ENCODE measurements at regions not wholly inside any gene's neighbourhood (a gene's known extent, or its start where the extent isn't known, plus 50 kb on each side); places are given as distances from the start of the nearest gene placed in this dataset.
"Not testable (repeated sequence)": the region's sequence is repeated elsewhere in the genome, so short reads cannot be mapped to it uniquely, and the experiment has no call there.

DNA sequence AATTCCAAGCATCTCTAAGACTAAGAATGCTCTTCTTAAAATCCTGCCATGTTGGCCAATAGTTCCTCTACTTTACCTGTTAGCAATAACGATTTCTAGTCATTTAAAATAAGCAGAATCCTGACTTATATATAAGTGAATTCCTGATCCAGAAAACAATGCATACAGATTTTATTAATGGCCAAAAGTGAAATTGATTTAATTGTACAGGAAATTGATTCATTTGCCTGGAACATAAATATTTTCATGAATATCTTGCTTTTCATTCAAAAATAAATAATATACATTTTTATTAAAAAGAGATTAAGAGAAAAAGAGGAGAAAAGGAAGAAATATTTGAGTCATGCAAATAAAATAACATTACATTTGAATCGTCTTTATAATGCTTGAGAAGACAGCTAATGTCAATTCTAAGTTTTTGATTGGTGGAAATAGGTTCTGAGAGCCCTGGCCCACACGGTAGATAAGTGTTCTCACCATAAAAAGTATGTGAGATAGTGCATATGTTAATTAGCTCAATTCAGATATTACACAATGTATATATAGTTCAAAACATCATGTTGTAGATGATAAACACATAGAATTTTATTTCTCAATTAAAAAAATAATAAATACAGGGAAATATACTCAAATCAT is 323.2 kb upstream of the MIR17HG start:
- ATAC-seq (no peak), DNase-seq (no peak)

DNA sequence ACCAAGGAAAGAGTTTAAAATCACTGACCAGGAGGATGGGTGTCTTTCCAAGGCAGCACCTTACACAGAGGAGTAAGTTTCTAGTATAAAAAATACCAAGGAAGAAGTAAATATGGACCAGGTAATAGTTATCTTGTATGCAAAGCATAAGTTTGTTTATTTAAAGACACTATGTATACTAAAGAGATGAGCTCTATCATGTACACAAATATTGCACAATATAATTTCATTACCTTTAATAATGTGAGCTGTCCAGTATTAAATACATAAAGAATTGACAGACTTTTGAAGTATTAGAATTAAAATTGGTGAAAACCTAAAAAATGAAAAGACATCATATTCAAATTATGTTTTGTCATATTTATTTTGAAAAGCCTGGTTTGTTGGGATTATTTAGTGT is 322.0 kb upstream of the MIR17HG start:
- no peak for DNase-seq
- no peak for ATAC-seq

DNA sequence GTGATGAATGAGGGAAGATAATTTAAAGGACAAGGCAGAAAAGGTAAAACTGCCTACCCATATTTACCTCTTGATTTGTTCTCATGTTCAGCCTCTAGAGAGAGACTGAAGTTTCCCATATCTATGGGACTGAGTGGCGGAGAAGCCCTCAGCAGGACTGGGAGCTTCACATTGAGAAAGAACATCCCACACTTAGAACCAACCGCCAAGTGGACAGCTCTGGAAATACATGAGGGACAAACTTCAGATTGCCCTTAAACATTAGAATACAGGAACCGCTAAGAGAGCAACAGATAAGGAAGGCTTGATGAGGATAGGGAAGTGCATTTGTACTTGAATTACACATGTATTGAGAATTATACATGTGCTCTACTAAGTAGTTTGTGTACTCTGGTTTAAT is 316.0 kb upstream of the MIR17HG start:
- no peak for ATAC-seq

DNA sequence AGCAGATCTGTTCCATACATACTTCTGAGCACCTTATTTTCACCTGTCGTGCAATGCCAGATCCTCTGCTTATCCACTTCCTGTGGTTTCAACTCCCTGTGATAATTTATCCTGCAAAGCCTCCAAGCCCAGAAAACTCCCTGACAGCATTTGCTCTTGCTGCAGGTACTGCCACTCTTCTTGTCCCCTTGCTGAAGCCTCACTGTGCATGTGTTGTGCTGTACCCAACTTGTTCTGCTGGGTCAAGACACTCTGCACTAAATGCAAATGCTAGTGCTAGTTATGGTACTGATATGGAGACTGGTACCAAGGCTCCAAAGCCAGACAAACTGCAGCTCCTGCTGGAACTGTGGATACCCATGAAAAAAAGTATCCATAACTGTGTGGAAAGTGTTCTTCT is 315.4 kb upstream of the MIR17HG start:
- ATAC-seq (no peak), DNase-seq (no peak)

More for the DNA sequence above, 316.0 kb upstream of the MIR17HG start:
- DNase-seq, result no peak

DNA sequence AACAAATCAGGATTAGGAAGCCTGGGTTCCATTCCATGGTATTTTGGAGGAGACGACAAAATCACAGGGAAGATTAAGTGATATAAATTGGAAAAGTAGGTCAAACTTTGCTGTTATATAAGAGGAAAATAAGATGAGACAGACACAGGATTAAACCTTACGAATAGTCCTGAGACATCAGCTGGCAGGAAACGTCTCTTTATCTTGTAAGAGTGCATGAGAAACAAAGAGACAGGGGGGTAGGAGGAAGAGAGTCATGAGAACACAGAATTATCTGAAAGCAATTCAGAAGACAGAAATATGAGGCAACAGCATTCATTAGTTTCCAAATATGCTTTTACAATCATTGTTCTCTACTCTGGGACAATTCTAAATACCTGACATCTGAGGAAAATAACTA is 310.6 kb upstream of the MIR17HG start:
- ATAC-seq (no peak), DNase-seq (no peak)

DNA sequence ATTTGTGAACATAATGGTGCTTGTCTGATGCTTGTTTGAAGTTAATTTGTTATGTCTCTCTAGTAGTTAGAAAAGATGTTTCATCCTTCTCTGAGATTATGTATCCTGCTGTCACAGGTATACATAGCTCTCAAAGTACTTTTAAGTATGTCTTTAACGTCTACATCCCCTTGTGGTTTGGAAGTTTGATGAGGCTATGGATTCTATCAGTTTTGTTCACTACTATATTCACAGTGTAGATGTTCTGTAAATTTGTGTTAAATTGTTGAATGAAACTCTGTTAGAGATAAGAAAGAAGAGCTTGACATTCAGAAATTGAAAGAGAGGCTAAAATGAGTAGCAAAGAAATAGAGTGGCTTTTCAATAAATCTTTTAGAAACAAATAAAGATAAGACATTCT is 304.6 kb upstream of the MIR17HG start:
- ATAC-seq (no peak), DNase-seq (no peak)

DNA sequence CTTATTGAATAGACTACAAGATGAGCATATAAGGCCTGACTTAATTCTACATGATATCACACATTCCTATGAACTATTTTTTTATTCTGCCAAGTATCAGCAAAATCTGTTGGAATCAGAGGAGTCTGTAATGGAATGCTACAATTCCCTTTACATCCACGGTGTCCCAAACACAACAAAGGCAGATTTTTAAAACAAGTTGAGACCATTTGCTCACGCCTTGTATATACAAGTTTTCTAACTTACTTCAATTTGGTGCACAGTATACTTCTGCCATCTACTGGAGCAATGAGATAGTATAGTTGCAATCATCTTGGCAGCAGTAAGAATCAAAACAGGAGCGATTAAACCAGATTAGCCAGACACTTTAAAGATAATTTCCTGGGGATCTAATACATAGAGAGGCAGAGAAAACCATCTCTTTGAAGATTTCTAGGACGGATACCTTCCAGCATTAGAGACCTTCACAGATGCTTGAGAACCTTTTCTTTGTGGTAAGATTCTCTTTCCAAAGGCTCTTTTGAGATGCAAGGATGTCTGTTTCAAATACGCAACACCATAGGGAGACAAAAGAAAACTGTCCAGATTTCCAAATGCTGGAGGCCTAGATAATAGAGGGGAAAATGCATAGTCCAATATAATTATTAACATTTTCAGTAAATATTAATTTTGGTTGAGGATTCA is 302.0 kb upstream of the MIR17HG start:
- DNase-seq (no peak), ATAC-seq (no peak)

DNA sequence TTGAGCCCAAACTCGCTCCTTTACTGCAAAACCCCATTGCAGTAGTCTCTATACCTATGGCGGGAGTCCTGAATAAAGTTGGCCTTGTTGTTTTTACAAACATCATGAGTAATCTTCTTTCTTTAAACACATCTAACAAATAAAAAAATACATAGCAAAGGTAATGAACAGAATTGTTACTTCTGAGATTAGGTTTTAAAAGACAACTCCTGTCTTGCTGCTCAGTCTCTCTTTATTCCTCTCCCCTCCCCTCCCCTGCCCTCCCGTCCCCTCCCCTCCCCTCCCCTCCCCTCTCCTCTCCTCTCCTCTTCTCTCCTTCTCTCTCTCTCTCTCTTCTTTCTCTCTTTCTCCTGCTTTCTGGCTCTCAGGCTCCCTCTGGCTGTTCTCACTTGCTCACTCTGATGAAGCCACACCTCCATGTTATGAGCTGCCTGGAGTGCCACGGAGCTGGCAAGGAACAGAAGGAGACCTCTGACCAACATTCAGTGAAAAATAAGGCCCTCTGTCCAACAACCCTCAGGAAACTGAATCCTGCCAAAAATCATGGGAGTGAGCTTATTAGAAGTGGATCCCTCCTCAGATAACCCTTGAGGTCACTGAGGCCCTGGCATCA is 300.7 kb upstream of the MIR17HG start:
- DNase-seq (no peak), ATAC-seq (no peak)

DNA sequence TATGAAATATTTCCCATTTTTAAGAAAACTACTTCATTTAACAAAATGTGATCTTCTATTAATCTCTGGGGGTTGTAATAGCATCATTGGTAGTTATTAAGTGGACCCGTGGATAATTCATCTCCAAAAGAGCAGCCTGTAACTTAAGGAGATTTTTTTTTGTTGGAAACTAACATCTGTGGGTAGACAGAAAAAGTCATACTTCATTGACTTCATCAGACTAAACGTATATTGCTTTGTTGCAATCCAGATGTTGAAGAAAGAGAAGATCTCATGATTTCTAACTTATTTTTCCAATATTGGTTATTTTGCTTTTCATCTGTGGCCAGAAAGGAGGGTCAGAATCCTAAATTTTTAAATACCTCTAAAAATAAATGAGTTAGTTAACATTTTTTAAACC is 296.5 kb upstream of the MIR17HG start:
- ATAC-seq, result no peak
- DNase-seq, result no peak

DNA sequence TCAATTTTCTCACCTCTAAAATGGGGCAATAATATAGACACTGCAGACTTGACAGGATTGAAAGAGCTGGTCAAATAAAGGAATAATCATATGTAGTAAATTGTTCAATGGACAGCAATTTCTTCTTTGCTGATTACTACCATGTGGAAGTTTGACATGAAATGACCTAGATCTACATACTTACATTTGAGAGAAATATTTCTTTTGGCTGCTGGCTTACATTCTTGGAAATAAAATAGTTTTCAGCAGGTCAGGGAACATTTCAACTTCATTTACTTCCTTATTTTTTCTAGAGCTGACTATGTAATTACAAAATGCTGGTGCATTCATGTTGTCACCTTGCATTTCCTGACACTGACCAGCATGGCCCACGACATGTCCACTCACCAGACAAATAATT is 294.6 kb upstream of the MIR17HG start:
- no peak for DNase-seq
- ATAC-seq, result no peak

DNA sequence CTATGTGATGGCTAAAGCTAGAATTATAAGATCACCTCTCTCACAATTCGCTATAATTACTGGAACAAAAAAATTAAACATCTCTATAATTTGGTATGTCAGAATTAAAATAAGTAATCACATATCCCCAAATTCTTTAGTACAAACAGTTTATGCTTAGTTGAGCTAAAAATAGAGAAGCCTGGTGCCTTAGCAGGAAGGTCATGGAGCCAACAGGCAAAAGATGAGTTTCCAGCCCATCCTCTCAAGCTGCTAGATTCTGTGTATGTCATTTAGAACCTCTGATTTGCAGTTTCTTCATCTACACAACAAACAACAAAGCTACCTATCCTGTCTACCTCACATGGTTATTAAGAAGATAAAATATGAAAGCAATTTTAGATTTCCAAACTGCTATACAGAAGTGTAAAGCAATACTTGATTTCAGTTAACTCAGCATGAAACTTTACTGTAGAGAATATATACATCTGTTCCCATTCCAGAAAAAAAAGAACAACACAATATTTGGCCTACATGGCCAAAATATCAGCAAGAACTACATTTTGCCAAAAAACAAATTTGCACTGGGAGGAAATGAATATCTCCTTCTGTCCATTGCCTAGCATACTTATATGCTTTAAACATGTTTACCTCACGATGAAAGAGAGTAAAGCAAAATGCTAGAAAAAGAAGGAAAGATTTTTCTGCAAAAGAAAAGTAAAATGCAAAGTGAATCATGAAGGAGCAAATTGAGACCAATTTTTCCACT is 294.0 kb upstream of the MIR17HG start:
- DNase-seq (no peak), ATAC-seq (no peak)

DNA sequence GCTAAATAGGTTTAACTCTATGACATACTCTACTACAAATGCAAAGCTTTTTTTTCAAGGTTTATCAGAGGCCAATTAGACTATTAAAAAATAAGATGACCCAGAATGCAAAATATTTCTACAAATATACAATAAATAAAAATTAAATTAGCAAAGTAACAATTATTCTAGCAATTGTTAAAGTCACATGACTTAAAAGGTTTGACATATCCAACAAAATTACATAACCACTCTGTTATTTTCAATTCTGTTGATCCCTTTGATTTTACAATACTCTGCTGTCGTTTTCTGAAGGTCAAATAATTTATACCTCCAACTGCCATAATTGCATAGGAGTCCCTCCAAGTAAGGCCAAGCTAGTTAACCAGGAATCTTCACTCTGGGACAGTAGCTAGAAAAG is 292.6 kb upstream of the MIR17HG start:
- DNase-seq, result no peak
- no peak for ATAC-seq

DNA sequence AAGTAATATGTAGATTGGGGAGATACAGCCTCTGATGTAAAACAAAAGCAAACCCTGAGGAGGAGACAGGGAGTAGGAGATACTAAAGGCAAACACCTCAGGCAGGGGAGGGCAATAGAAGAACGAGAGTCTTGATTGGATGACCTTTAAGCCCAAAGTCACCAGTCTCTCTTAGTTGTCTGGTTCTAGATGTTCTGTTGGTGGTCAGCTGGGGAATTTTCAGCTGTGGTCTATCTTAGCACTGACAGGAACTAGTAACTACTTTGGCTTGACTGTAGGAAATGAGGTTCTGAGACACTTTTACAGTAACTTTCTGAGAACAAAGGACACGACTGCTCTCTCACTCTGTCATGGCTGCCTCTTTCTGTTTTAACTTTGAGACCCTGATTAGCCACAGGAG is 290.7 kb upstream of the MIR17HG start:
- DNase-seq (no peak), ATAC-seq (no peak)

DNA sequence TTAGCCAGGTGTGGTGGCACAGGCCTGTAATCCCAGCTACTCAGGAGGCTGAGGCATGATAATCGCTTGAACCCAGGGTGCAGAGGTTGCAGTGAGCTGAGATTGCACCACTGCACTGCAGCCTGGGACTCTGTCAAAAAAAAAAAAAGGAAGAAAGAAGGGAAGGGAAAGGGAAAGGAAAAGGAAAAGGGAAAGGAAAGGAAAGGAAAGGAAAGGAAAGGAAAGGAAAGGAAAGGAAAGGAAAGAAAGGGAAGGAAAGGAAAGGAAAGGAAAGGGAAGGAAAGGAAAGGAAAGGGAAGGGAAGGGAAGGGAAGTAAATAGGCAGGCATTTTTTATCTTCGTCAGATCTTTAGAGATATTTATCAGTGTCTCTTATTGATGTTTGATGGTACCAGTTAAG is 290.0 kb upstream of the MIR17HG start:
- not testable (repeated sequence) for DNase-seq, ATAC-seq

DNA sequence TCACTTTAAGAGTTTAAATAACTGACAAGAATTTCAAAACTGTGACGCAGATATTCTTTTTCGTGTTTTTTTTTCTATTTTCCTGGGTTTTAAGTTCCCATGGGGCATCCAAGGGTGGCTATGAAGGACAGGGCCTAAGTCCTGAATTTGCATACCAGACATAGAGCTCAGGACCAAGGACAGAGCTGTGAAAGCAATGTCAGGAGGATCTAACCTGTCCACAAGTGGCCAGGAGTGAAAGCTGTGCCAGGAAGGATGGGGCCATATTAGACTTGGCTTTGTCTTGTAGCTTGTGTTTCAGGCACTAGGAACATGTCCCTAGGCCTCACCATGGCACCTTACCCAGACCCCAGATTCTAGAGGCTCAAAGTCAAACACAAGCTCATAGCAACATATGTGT is 289.4 kb upstream of the MIR17HG start:
- DNase-seq, result no peak
- ATAC-seq, result no peak

DNA sequence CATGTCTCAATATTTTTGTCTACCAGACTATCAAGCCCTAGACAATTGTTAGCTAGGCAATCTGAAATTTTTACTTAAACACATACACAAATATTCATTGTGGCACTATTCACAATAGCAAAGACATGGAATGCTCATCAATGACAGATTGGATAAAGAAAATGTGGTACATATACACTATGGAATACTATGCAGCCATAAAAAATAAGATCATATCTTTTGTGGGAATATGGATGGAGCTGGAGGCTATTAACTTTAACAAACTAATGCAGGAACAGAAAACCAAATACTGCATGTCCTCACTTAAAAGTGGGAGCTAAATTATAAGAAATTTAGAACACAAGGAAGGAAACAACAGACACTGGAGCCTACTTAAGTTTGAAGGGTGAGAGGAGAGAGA is 288.6 kb upstream of the MIR17HG start:
- DNase-seq, result no peak
- no peak for ATAC-seq

DNA sequence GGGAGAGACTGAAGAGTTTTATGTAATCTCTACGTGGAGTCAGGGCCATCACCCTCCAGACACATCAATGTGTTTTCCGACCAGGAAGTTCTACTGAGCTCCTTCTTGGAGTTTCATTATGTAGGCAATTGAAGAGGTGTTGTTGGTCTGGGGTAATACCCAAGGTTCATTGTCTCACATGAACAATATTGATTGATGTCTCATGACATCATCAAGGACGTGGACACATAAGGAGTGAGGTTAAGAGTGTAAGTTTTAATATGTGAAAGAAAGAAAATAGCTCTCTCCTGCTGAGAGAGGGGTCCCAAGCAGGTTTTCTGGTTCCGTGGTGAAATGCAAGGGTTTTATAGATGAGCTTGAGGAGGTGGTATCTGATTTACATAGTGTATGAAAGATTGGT is 280.7 kb upstream of the MIR17HG start:
- DNase-seq (no peak), ATAC-seq (no peak)

DNA sequence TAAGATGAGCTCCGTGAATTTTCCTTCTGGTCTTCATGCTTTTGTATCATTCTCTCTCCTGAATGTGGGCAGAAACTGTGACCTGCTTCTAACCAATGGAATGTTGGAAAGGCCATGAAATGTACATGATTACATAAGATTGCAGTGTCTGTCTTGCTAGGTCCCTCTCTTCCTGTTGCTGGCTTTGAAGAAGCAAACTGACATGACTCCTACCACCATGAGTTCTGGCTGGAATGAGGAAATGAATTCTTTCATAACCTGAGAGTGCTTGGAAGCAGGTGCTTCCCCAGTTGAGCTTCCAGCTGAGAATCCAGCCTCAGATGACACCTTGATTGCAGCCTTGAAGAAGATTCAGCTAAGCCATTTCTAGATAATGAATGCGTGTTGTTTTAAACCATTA is 275.0 kb upstream of the MIR17HG start:
- no peak for ATAC-seq
- DNase-seq, result no peak

DNA sequence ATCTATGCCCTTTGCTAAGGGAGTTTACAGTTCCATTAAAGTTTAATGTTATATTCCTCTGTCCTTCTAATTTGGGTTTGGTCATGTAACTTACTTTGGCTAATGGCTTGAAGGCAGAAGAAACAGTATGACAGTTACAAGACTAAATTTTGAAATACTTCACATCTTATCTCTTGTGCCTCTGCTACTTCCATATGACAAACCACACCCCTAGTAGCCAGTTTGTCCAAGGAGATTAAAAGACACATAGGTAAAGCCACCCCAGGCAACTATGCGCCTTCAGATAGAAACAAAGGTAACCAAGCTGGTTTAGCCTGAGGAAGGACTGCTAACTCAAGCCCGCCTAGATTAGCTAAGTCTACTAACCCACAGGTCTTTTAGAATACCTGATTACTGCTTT is 273.4 kb upstream of the MIR17HG start:
- DNase-seq, result no peak
- ATAC-seq, result no peak

DNA sequence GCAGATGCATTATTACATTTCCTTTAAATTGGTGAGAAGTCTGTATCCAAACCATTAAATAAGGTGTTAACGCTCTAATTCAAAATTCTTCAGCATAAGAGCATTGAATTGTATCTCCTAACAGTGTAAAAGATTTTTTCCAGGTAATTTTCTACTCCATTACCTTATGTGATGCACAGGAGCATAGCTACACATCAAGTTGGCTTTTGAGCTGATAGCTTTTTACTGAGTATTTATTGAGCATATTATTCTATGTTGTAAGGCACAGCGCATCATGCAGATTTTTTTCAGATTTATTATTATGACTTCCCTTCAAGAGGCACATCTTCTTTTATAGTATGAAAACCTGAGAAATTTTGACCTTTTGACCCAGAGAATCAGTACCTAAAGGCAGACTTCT is 270.7 kb upstream of the MIR17HG start:
- DNase-seq (no peak), ATAC-seq (no peak)

DNA sequence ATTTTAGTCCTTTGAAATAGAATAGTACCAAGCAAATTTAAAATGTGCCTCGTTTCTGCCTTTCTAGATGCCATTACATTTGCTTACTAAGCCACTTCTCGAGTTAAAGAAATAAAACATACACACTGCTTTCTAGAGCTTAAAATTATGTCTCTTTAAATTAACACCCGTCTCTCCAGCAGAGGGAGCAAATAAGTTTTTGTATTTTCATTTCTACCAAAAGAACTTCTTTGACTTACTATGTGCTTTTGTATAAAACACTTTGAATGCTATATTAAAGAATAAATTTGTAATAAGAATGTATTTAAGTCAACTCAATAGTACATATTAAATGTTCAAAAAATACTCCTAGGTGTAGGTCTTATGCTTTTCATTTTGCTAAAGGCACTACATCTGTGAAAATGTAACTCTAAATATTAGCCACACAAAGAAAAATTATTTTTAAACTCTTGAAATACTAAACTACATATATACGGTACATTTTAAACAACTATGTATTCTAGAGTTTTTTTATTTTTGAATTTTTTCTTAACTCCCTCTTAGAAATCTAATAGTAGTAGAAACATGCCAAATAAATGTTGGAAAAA is 269.3 kb upstream of the MIR17HG start:
- ATAC-seq (no peak), DNase-seq (no peak)

DNA sequence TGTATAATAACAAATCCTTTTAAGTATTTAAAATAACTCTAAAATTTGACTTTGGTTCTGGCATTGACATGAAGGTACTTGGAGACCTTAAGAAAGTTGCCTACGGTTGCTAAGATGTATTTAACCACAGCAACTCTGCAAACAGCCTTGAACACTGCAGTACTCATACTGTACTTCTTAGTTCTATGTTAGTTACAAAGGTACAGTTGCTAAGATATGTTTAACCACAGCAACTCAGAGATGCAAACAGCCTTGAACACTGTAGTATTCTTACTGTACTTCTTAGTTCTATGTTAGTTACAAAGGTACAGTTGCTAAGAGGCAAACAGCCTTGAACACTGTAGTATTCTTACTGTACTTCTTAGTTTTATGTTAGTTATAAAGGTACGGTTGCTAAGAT is 268.3 kb upstream of the MIR17HG start:
- DNase-seq (no peak), ATAC-seq (no peak)

DNA sequence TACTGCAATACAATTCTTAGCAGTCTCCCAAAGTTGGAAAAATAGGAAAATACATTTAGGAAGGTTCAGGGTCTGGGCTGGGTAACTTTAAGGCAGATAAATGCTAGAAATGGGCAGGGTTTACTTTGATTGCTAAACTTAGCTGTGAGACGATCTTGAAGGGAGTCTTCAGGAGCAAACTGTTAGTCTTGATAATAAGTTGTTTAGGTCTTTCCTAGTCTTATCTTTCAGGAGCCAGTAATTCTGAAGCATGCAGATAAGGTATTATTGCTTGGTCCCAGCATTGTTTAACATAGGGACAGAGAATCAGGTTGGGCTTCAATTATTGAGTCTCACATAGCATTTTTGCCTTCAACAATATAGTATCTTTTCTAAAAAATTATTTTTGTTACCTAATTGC is 262.4 kb upstream of the MIR17HG start:
- DNase-seq (no peak), ATAC-seq (no peak)

Measured in stimulated activated naive CD8-positive, alpha-beta T cell treated with anti-CD3 and anti-CD28 coated beads, Interleukin-15, Interleukin-2, amounts not matched to agents 100 U/mL and 50 U/mL, for 24 hours (primary cell).